ENCODE measurements at regions not wholly inside any gene's neighbourhood (a gene's known extent, or its start where the extent isn't known, plus 50 kb on each side); places are given as distances from the start of the nearest gene placed in this dataset.

DNA sequence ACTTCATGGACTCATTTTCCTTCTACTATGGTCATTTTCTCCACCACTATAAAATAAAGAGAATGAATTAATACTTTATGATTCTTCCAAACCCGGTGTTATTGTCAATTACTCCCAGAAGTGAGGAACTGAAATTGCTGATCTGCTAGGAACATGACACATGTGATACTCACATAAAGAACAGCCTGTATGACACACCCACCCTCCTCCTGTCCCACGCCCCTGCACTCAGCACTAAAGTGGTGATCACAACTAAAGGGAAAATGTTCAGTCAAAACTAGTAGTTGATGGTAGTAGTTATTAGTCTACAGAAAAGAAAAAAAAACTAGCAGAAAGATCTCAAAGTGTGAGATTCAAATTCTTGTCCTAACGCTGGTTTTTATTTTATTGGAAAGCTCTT, 1508.3 kb downstream of the RAPGEF2 start:
- Mint-ChIP-seq H3K36me3 (ENCODE audit: insufficient read depth, unreplicated experiment) (no peaks in the 10 kb centered on the region), H3K4me3 (ENCODE audit: unreplicated experiment) (no peak overlapping the region), H3K4me1 (ENCODE audit: insufficient read depth, unreplicated experiment) (no peaks in the 10 kb centered on the region), H3K27me3 (ENCODE audit: insufficient read depth, unreplicated experiment) (no peaks in the 10 kb centered on the region), H3K27ac (ENCODE audit: low read depth, unreplicated experiment) (no peak overlapping the region), H3K9me3 (ENCODE audit: unreplicated experiment) (no peaks in the 10 kb centered on the region)
- ChIA-PET CTCF (no interaction called here), POLR2A (interaction anchor here (0.7 kb wide), 1 partner anchor 25 kb away, joined by 3 read pairs; no protein-coding TSS in a partner anchor)
- no TSS peak for BruUV-seq (replicated peaks)
- intact Hi-C loops (cut with micrococcal nuclease): no loop called here
- TF ChIP-seq CTCF (IDR thresholded peaks at IDR 0.05; ENCODE audit: unreplicated experiment): no peak
- no peak for DNase-seq (ENCODE audit: unreplicated experiment)

DNA sequence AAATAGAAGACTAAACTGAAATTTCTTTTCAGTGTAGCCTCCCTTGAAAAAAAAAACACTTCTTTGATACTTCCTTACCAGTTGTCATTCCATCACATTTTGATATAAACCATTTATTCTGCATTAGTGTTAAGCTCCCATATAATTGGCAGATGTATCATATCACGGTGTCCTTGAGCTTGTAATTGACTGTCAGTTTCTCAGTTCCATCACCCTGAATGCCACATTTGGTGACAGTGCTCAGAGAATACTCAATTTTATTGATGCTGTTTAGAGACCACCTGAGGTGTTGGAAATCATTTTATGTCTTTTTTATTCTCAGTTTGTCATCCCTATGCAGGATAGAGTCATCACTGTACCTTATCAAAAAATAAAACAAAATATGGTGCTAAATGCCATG, 1528.2 kb downstream of the RAPGEF2 start:
- ChIA-PET POLR2A (interaction anchor here (0.7 kb wide), 1 partner anchor 947 kb away, joined by 3 read pairs; no protein-coding TSS in a partner anchor), CTCF (interaction anchor here (0.7 kb wide), 2 partner anchors 245 to 354 kb away, joined by 3 read pairs; no protein-coding TSS in a partner anchor)
- intact Hi-C loops (cut with micrococcal nuclease): no loop called here
- Mint-ChIP-seq H3K27ac (ENCODE audit: low read depth, unreplicated experiment) (no peak overlapping the region), H3K4me1 (ENCODE audit: insufficient read depth, unreplicated experiment) (no peaks in the 10 kb centered on the region), H3K4me3 (ENCODE audit: unreplicated experiment) (no peak overlapping the region), H3K27me3 (ENCODE audit: insufficient read depth, unreplicated experiment) (no peaks in the 10 kb centered on the region), H3K36me3 (ENCODE audit: insufficient read depth, unreplicated experiment) (no peaks in the 10 kb centered on the region), H3K9me3 (ENCODE audit: unreplicated experiment) (no peaks in the 10 kb centered on the region)
- no peak for DNase-seq (ENCODE audit: unreplicated experiment)
- BruUV-seq (replicated peaks): no TSS peak
- no peak for TF ChIP-seq CTCF (IDR thresholded peaks at IDR 0.05; ENCODE audit: unreplicated experiment)

- no peak for DNase-seq (ENCODE audit: unreplicated experiment)
- TF ChIP-seq CTCF (IDR thresholded peaks at IDR 0.05; ENCODE audit: unreplicated experiment): no peak
- Mint-ChIP-seq H3K4me3 (ENCODE audit: unreplicated experiment) (no peak overlapping the region), H3K27ac (ENCODE audit: low read depth, unreplicated experiment) (no peak overlapping the region), H3K4me1 (ENCODE audit: insufficient read depth, unreplicated experiment) (no peaks in the 10 kb centered on the region), H3K36me3 (ENCODE audit: insufficient read depth, unreplicated experiment) (no peaks in the 10 kb centered on the region), H3K9me3 (ENCODE audit: unreplicated experiment) (no peaks in the 10 kb centered on the region), H3K27me3 (ENCODE audit: insufficient read depth, unreplicated experiment) (no peaks in the 10 kb centered on the region)
- intact Hi-C loops (cut with micrococcal nuclease): no loop called here
- POLR2A ChIA-PET: no interaction called here
- BruUV-seq (replicated peaks): no TSS peak
- CTCF ChIA-PET: no interaction called here
Observed at GRCh38 chr4:160652790-160653189, 1511.0 kb downstream of the FSTL5 start.

- Mint-ChIP-seq H3K9me3 (ENCODE audit: unreplicated experiment) (no peaks in the 10 kb centered on the region), H3K4me1 (ENCODE audit: insufficient read depth, unreplicated experiment) (no peaks in the 10 kb centered on the region), H3K4me3 (ENCODE audit: unreplicated experiment) (no peak overlapping the region), H3K27ac (ENCODE audit: low read depth, unreplicated experiment) (no peak overlapping the region), H3K27me3 (ENCODE audit: insufficient read depth, unreplicated experiment) (no peaks in the 10 kb centered on the region), H3K36me3 (ENCODE audit: insufficient read depth, unreplicated experiment) (no peaks in the 10 kb centered on the region)
- no peak for TF ChIP-seq CTCF (IDR thresholded peaks at IDR 0.05; ENCODE audit: unreplicated experiment)
- BruUV-seq (replicated peaks): no TSS peak
- ChIA-PET CTCF (interaction anchor here (0.7 kb wide), 1 partner anchor 134 kb away, joined by 3 read pairs; no protein-coding TSS in a partner anchor), POLR2A (no interaction called here)
- DNase-seq (ENCODE audit: unreplicated experiment): no peak
- intact Hi-C loops (cut with micrococcal nuclease): no loop called here
Observed at GRCh38 chr4:160675550-160675949, 1488.2 kb downstream of the FSTL5 start.
